ENCODE measurements at regions not wholly inside any gene's neighbourhood (a gene's known extent, or its start where the extent isn't known, plus 50 kb on each side); places are given as distances from the start of the nearest gene placed in this dataset.

DNA sequence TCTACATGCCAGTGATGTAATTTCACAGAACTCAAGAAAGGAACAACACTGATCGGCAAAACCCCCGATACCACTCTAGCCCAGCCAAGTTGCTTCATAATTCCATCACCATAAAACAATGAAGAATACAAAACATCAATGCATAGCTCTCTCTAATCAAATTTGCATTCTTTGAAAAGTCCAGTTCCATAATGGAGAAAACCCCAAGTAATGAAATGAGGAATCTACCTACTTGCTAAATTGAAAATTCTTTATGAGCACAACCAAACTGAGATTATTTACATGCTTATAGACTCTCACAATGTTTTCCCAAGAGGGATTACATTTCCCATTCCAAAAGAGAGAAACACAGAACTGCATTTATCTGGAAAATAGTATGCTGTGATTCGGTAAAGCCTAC lies 186.5 kb downstream of the NR4A2 start:
- WGBS, 2 donors: 88 to 95% methylated on average over 3 of the region's 3 CpGs
- no peak overlapping the region for H3K27ac ChIP-seq
- no peaks in the 10 kb centered on the region for H3K36me3 ChIP-seq (ENCODE audit: low read depth, missing control alignments)
- H3K4me1 ChIP-seq: no peaks in the 10 kb centered on the region
- no peak for TF ChIP-seq POLR2A (IDR thresholded peaks at IDR 0.05)
- TF ChIP-seq, protein P1, sequence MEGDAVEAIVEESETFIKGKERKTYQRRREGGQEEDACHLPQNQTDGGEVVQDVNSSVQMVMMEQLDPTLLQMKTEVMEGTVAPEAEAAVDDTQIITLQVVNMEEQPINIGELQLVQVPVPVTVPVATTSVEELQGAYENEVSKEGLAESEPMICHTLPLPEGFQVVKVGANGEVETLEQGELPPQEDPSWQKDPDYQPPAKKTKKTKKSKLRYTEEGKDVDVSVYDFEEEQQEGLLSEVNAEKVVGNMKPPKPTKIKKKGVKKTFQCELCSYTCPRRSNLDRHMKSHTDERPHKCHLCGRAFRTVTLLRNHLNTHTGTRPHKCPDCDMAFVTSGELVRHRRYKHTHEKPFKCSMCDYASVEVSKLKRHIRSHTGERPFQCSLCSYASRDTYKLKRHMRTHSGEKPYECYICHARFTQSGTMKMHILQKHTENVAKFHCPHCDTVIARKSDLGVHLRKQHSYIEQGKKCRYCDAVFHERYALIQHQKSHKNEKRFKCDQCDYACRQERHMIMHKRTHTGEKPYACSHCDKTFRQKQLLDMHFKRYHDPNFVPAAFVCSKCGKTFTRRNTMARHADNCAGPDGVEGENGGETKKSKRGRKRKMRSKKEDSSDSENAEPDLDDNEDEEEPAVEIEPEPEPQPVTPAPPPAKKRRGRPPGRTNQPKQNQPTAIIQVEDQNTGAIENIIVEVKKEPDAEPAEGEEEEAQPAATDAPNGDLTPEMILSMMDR (IDR thresholded peaks at IDR 0.05): no peak
- H3K9me3 ChIP-seq: no peaks in the 10 kb centered on the region
- intact Hi-C loops (cut with DNase I; ENCODE audit: low total_unique reads): no loop called here
- no peak for DNase-seq
- H3K27me3 ChIP-seq: no peaks in the 10 kb centered on the region
- no peak overlapping the region for H3K4me3 ChIP-seq

DNA sequence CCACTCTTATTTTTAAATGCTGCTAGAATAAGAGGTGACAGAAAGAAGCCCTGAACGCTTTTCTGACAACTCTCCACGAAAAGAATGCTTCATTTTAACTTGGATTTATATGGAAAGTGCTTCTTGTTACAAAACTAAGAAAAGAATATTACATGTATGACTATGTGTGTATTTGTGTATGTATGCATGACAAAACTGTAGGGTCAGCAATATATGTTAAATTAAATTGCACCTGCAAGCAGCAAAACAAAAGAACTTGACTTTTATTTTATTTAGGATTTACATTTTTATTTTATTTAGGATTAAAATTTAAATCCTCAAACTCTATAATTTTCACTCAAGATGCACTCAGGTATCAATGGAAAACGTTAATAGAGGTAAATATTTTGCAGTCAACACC lies 187.1 kb downstream of the NR4A2 start:
- no peak for TF ChIP-seq POLR2A (IDR thresholded peaks at IDR 0.05)
- TF ChIP-seq, protein P1 (IDR thresholded peaks at IDR 0.05): no peak
- intact Hi-C loops (cut with DNase I; ENCODE audit: low total_unique reads): no loop called here

DNA sequence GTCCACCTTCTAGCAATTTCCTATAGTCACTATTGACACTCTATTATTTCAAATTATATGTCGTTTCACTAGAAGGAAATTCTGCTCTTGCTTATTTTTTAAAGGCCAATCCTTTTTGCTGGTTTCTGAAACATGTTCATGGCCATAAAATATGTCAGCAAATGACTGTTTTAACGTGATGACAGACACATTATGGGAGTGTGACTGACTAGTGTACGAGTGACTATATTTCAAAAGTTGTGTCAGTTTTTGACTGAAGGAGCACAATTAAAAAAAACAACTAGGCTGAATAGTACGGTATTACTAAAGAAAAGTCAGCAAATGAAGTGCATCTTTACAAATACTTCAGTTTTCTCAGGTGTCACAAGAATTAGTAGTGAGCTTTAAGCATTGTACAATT lies 196.0 kb downstream of the NR4A2 start:
- Histone ChIP-seq H3K27me3 (no peaks in the 10 kb centered on the region), H3K27ac (no peak overlapping the region), H3K4me1 (no peaks in the 10 kb centered on the region), H3K9me3 (no peaks in the 10 kb centered on the region), H3K4me3 (no peak overlapping the region), H3K36me3 (ENCODE audit: low read depth, missing control alignments) (no peaks in the 10 kb centered on the region)
- DNase-seq: no peak
- WGBS, 2 donors: 75 to 79% methylated on average over 4 of the region's 4 CpGs
- TF ChIP-seq, protein P1 (IDR thresholded peaks at IDR 0.05): no peak
- no peak for TF ChIP-seq POLR2A (IDR thresholded peaks at IDR 0.05)
- intact Hi-C loops (cut with DNase I; ENCODE audit: low total_unique reads): no loop called here

More for the DNA sequence above, 187.1 kb downstream of the NR4A2 start:
- Histone ChIP-seq H3K9me3 (no peaks in the 10 kb centered on the region), H3K4me1 (no peaks in the 10 kb centered on the region), H3K27me3 (no peaks in the 10 kb centered on the region), H3K4me3 (no peak overlapping the region), H3K36me3 (ENCODE audit: low read depth, missing control alignments) (no peaks in the 10 kb centered on the region), H3K27ac (no peak overlapping the region)
- no peak for DNase-seq
- WGBS, 2 donors: 82% methylated on average over 3 of the region's 3 CpGs

DNA sequence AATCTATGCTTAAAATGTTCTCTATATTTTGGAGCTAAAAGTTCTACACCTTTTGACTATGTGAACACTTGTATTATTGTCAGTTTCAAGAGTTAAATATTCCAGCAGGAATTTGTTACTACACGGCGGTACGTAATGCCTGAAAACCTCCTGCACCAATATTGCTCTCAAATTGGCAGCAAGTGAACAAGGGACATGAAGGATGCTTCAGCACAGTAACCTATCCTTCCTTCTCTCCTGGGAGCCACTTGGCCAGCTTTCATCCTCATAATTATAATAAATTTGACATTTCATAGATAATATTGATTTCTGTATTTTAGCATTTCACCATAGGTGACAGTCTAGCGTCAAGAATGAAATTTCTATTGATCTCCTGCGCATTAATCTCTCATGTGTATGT lies 197.6 kb downstream of the NR4A2 start:
- no peaks in the 10 kb centered on the region for H3K9me3 ChIP-seq
- no peak for DNase-seq
- no peaks in the 10 kb centered on the region for H3K4me1 ChIP-seq
- no peaks in the 10 kb centered on the region for H3K27me3 ChIP-seq
- no peak overlapping the region for H3K27ac ChIP-seq
- no peak overlapping the region for H3K4me3 ChIP-seq
- 90 to 91% methylated on average over 5 of the region's 5 CpGs for WGBS, 2 donors
- TF ChIP-seq, protein P1 (IDR thresholded peaks at IDR 0.05): no peak
- no peak for TF ChIP-seq POLR2A (IDR thresholded peaks at IDR 0.05)
- intact Hi-C loops (cut with DNase I; ENCODE audit: low total_unique reads): no loop called here
- no peaks in the 10 kb centered on the region for H3K36me3 ChIP-seq (ENCODE audit: low read depth, missing control alignments)

DNA sequence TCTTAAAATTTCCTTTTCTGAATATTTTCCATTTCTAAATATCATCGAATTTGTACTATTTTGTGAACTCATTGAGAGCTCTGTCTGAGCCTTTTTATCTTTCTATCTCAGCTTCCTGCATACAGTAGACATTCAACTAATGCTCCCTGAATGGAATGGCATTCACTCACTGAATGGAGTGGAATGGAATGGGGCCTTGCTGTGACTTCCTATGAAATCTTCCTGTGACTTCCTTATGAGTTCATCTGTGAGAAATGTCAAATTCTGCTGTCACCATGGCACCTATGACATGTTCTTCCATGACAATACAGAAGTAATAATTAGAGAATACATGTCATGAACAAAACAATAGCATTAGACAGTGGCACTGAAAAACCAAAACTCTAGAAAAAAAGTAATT lies 199.6 kb downstream of the NR4A2 start:
- H3K27ac ChIP-seq: no peak overlapping the region
- H3K9me3 ChIP-seq: no peaks in the 10 kb centered on the region
- DNase-seq: no peak
- H3K4me1 ChIP-seq: no peaks in the 10 kb centered on the region
- TF ChIP-seq, protein P1 (IDR thresholded peaks at IDR 0.05): no peak
- no peak for TF ChIP-seq POLR2A (IDR thresholded peaks at IDR 0.05)
- no peaks in the 10 kb centered on the region for H3K36me3 ChIP-seq (ENCODE audit: low read depth, missing control alignments)
- intact Hi-C loops (cut with DNase I; ENCODE audit: low total_unique reads): no loop called here
- no peak overlapping the region for H3K4me3 ChIP-seq
- 85 to 93% methylated on average over 1 of the region's 1 CpG for WGBS, 2 donors
- no peaks in the 10 kb centered on the region for H3K27me3 ChIP-seq

All from testis (tissue), 2 donors.